Upper lobe of left lung (tissue), 4 donors: ENCODE measurements at regions not wholly inside any gene's neighbourhood (a gene's known extent, or its start where the extent isn't known, plus 50 kb on each side); places are given as distances from the start of the nearest gene placed in this dataset.

ENCODE experiments used
- POLR2AphosphoS5 ChIP-seq, 2 donors: sonication (generic); formaldehyde crosslinking; IDR thresholded peaks; one replicate each; pipeline ENCODE4 v1.5.1; 2017; ENCODE audit warnings: antibody characterized with exemption in 2 of 2
- TF ChIP-seq, protein P1 (sequence below), 6 experiments: fragments of 450-650 bp in 4 of 6; fragments of 200-600 bp in 2 of 6; sonication (generic) in 2 of 6; IDR thresholded peaks; one replicate each; pipeline ENCODE4 v1.5.1; 2016 to 2019; ENCODE audit warnings: antibody characterized with exemption in 6 of 6

DNA sequence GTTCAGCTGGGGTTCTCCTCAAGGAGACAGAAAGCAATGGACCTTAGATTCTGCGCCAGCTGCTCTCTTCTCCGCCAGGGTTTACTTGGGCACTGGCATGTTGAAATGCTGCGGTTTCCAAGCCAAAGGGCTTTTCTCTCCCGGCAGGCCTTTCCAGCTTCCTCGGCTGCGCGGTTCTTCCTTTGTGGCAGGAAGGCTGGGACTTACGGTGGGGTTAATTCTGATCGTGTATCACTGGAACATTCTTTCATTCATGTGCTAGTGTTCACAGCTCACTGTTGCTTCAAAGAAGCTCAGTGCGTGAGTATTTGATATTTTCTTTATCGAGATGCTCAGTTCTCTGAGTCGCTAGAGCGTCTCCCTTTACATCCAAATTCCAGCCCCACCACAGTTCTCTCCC is 723.2 kb downstream of the UQCRFS1 start:
- TF ChIP-seq, protein P1, sequence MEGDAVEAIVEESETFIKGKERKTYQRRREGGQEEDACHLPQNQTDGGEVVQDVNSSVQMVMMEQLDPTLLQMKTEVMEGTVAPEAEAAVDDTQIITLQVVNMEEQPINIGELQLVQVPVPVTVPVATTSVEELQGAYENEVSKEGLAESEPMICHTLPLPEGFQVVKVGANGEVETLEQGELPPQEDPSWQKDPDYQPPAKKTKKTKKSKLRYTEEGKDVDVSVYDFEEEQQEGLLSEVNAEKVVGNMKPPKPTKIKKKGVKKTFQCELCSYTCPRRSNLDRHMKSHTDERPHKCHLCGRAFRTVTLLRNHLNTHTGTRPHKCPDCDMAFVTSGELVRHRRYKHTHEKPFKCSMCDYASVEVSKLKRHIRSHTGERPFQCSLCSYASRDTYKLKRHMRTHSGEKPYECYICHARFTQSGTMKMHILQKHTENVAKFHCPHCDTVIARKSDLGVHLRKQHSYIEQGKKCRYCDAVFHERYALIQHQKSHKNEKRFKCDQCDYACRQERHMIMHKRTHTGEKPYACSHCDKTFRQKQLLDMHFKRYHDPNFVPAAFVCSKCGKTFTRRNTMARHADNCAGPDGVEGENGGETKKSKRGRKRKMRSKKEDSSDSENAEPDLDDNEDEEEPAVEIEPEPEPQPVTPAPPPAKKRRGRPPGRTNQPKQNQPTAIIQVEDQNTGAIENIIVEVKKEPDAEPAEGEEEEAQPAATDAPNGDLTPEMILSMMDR (IDR thresholded peaks at IDR 0.05) = no peak
- TF ChIP-seq POLR2AphosphoS5 (IDR thresholded peaks at IDR 0.05) = no peak
